GM12878 (cell line): ENCODE measurements at regions not wholly inside any gene's neighbourhood (a gene's known extent, or its start where the extent isn't known, plus 50 kb on each side); places are given as distances from the start of the nearest gene placed in this dataset.

Experiments
- ATAC-seq: fragments of 200-7000 bp; cut with Tn5 transposase; 3 replicates; pipeline ENCODE4 v1.9.1; 2020; ENCODE audit warnings: mild to moderate bottlenecking, moderate library complexity
- BruUV-seq: library from RNA; stranded (reverse); fragments of 400-500 nt; replicated peaks from 2 replicates; lab custom pipeline; 2021; lab: Mats Ljungman, UMichigan
- CTCF ChIA-PET: fragments of 300-600 bp; sonication (Branson Sonifier 250); formaldehyde crosslinking; extraction: SDS; loops from one replicate; lab custom pipeline; 2021; ENCODE audit warnings: inconsistent platforms; lab: Yijun Ruan, JAX
- POLR2A ChIA-PET: fragments of 350-600 bp; formaldehyde crosslinking; extraction: SDS; loops from one replicate; lab custom pipeline; 2021; ENCODE audit warnings: inconsistent platforms; lab: Charles Lee
- RAD21 ChIA-PET: fragments of 300-600 bp; sonication (Branson Sonifier 250); formaldehyde crosslinking; loops from one replicate; lab custom pipeline; 2023; ENCODE audit warnings: antibody characterized with exemption; ENCODE audit not compliant: unreplicated experiment; lab: Charles Lee
- SMC1A ChIA-PET: fragments of 300-600 bp; sonication (Branson Sonifier 250); formaldehyde crosslinking; loops from one replicate; lab custom pipeline; 2023; ENCODE audit not compliant: unreplicated experiment, uncharacterized antibody; lab: Charles Lee
- DNase-seq: peaks from one replicate; pipeline ENCODE4 v3.0.0-alpha.2; 2011; ENCODE audit warnings: low read depth, low spot score
- FAIRE-seq: peaks from 3 replicates; lab custom pipeline; 2011; peaks lifted over from hg19 to GRCh38; lab: Jason Lieb, UNC
- H2AFZ ChIP-seq: 2 replicates; pipeline ENCODE4 v1.6.0; 2011; ENCODE audit warnings: low read depth, low read length, control low read depth; ENCODE audit not compliant: control insufficient read depth
- H3K27ac ChIP-seq: 2 replicates; pipeline ENCODE4 v1.5.1; 2011; ENCODE audit warnings: control low read depth; ENCODE audit not compliant: control insufficient read depth, insufficient read depth
- H3K27me3 ChIP-seq, 2 experiments: replicated peaks in 1 of 2; 2 replicates each; pipeline versions ENCODE4 v1.6.0 to v1.6.1; 2011; ENCODE audit warnings: low read length in 1 of 2; ENCODE audit not compliant: control insufficient read depth in 2 of 2, insufficient read depth in 2 of 2
- H3K36me3 ChIP-seq, 2 experiments: 2 replicates each; pipeline ENCODE4 v1.5.1; 2011; ENCODE audit warnings: low read length in 1 of 2; ENCODE audit not compliant: control insufficient read depth in 2 of 2, insufficient read depth in 2 of 2
- H3K4me1 ChIP-seq: 2 replicates; pipeline ENCODE4 v1.6.1; 2011; ENCODE audit warnings: mild to moderate bottlenecking, low read length, moderate library complexity, mixed read lengths; ENCODE audit not compliant: control insufficient read depth, insufficient read depth
- H3K4me2 ChIP-seq: 2 replicates; pipeline ENCODE4 v1.6.0; 2011; ENCODE audit warnings: control low read depth; ENCODE audit not compliant: control insufficient read depth, insufficient read depth
- H3K4me3 ChIP-seq: fragments of 200-600 bp; sonication (generic); 2 replicates; pipeline ENCODE4 v1.5.1; 2016
- H3K79me2 ChIP-seq: 2 replicates; pipeline ENCODE4 v1.6.0; 2011; ENCODE audit warnings: low read length; ENCODE audit not compliant: control insufficient read depth, insufficient read depth
- H3K9ac ChIP-seq: 2 replicates; pipeline ENCODE4 v1.8.0; 2011; ENCODE audit warnings: low read length, control low read depth, mixed read lengths; ENCODE audit not compliant: control insufficient read depth, insufficient read depth
- H3K9me3 ChIP-seq: replicated peaks from 3 replicates; pipeline ENCODE4 v1.5.1; 2011; ENCODE audit warnings: mild to moderate bottlenecking, low read length; ENCODE audit not compliant: control insufficient read depth, insufficient read depth
- H4K20me1 ChIP-seq: 2 replicates; pipeline ENCODE4 v1.6.0; 2011; ENCODE audit not compliant: control insufficient read depth, insufficient read depth
- BCL11A ChIP-seq: IDR thresholded peaks from 2 replicates; pipeline ENCODE4 v1.6.1; 2011; ENCODE audit warnings: low read depth, low read length
- CREB1 ChIP-seq: IDR thresholded peaks from 2 replicates; pipeline ENCODE4 v1.6.1; 2012; ENCODE audit warnings: low read depth, mild to moderate bottlenecking, inconsistent platforms
- ELK1 ChIP-seq: IDR thresholded peaks from 2 replicates; pipeline ENCODE4 v1.6.1; 2012; ENCODE audit warnings: low read depth, low read length, improper control_type of control experiment
- HCFC1 ChIP-seq: fragments of 150-350 bp; IDR thresholded peaks from 2 replicates; pipeline ENCODE4 v1.6.1; 2014; ENCODE audit warnings: low read length
- IRF5 ChIP-seq: fragments of 450-650 bp; IDR thresholded peaks from 2 replicates; pipeline ENCODE4 v1.6.1; 2017; ENCODE audit warnings: borderline replicate concordance
- JUNB ChIP-seq: IDR thresholded peaks from 2 replicates; pipeline ENCODE4 v1.6.1; 2016; ENCODE audit warnings: antibody characterized with exemption, mild to moderate bottlenecking
- KDM1A ChIP-seq: fragments of 200-600 bp; sonication (generic); IDR thresholded peaks from 2 replicates; pipeline ENCODE4 v1.6.1; 2016; ENCODE audit warnings: borderline replicate concordance
- POLR2AphosphoS5 ChIP-seq: IDR thresholded peaks from 2 replicates; pipeline ENCODE4 v1.6.1; 2011; ENCODE audit warnings: mild to moderate bottlenecking, low read length, inconsistent platforms
- RAD21 ChIP-seq: IDR thresholded peaks from 2 replicates; pipeline ENCODE4 v1.6.1; 2011; ENCODE audit warnings: mild to moderate bottlenecking, low read depth, low read length, moderate library complexity; ENCODE audit not compliant: insufficient read depth
- SIX5 ChIP-seq: IDR thresholded peaks from 2 replicates; pipeline ENCODE4 v1.6.1; 2011; ENCODE audit warnings: mild to moderate bottlenecking, low read depth, low read length, moderate library complexity; ENCODE audit not compliant: severe bottlenecking
- STAT1 ChIP-seq: fragments of 450-650 bp; conservative IDR thresholded peaks from 2 replicates; pipeline ENCODE4 v1.6.1; 2014; ENCODE audit warnings: antibody characterized with exemption, mild to moderate bottlenecking
- ZBTB4 ChIP-seq: fragments of 450-650 bp; formaldehyde crosslinking; IDR thresholded peaks from 2 replicates; pipeline ENCODE4 v1.4.0; 2022; ENCODE audit warnings: mild to moderate bottlenecking, moderate library complexity
- ZZZ3 ChIP-seq: IDR thresholded peaks from 2 replicates; pipeline ENCODE4 v1.6.1; 2011; ENCODE audit warnings: low read depth; ENCODE audit not compliant: control insufficient read depth, insufficient read length
- WGBS: methylation state at CpG from one replicate; pipeline ENCODE4 v1.1.6; 2016; ENCODE audit warnings: low lambda C conversion rate; ENCODE audit not compliant: insufficient replicate concordance, insufficient coverage; ENCODE audit errors: missing lambda C conversion rate; 5-methylcytosine and 5-hydroxymethylcytosine counted together
- in situ Hi-C: fragments of 300-500 bp; cut with MboI; formaldehyde crosslinking; loops from 9 replicates; pipeline ENCODE4 v1.14.3; 2018; ENCODE audit warnings: mixed read lengths
- intact Hi-C: fragments of 100-400 bp; cut with micrococcal nuclease; formaldehyde crosslinking; loops from one replicate; pipeline ENCODE4 v1.14.2; 2022; ENCODE audit not compliant: unreplicated experiment
- TF ChIP-seq, protein P1 (sequence below): fragments of 150-350 bp; IDR thresholded peaks from 2 replicates; pipeline ENCODE4 v1.6.1; 2016; ENCODE audit warnings: low read depth, low read length

GRCh38 chr5:122653087-122654017, 121.5 kb upstream of the SNX2 start (continued):
- TF ChIP-seq ZBTB4 (CRISPR knock-in tag) (no peak), ELK1 (no peak), POLR2AphosphoS5 (no peak), SIX5 (no peak), STAT1 (no peak), ZZZ3 (no peak), RAD21 (no peak)

GRCh38 chr5:122656160-122656559, 118.7 kb upstream of the SNX2 start:
- Histone ChIP-seq H3K4me3 (no peak overlapping the region), H3K79me2 (no peaks in the 10 kb centered on the region), H3K36me3 (no peaks in the 10 kb centered on the region), H4K20me1 (no peaks in the 10 kb centered on the region), H3K4me1 (no peaks in the 10 kb centered on the region), H3K27ac (no peak overlapping the region), H3K9ac (no peak overlapping the region), H3K9me3 (no peaks in the 10 kb centered on the region), H3K27me3 (no peaks in the 10 kb centered on the region), H3K4me2 (no peak overlapping the region), H2AFZ (no peak overlapping the region)
- RAD21 ChIA-PET, result no interaction called here
- POLR2A ChIA-PET, result no interaction called here
- BruUV-seq, result no TSS peak
- 49% methylated on average over 4 of the region's 4 CpGs for WGBS
- in situ Hi-C loops (no loop called here), intact Hi-C loops (no loop called here)
- FAIRE-seq (no peak), DNase-seq (no peak), ATAC-seq (no peak)
- CTCF ChIA-PET, result interaction anchor here (1.8 kb wide), 1 partner anchor 48 kb away, joined by 3 read pairs; no protein-coding TSS in a partner anchor
- SMC1A ChIA-PET, result no interaction called here
- TF ChIP-seq KDM1A (no peak), BCL11A (no peak), IRF5 (no peak), JUNB (no peak), HCFC1 (no peak), CREB1 (no peak)
- TF ChIP-seq, protein P1, sequence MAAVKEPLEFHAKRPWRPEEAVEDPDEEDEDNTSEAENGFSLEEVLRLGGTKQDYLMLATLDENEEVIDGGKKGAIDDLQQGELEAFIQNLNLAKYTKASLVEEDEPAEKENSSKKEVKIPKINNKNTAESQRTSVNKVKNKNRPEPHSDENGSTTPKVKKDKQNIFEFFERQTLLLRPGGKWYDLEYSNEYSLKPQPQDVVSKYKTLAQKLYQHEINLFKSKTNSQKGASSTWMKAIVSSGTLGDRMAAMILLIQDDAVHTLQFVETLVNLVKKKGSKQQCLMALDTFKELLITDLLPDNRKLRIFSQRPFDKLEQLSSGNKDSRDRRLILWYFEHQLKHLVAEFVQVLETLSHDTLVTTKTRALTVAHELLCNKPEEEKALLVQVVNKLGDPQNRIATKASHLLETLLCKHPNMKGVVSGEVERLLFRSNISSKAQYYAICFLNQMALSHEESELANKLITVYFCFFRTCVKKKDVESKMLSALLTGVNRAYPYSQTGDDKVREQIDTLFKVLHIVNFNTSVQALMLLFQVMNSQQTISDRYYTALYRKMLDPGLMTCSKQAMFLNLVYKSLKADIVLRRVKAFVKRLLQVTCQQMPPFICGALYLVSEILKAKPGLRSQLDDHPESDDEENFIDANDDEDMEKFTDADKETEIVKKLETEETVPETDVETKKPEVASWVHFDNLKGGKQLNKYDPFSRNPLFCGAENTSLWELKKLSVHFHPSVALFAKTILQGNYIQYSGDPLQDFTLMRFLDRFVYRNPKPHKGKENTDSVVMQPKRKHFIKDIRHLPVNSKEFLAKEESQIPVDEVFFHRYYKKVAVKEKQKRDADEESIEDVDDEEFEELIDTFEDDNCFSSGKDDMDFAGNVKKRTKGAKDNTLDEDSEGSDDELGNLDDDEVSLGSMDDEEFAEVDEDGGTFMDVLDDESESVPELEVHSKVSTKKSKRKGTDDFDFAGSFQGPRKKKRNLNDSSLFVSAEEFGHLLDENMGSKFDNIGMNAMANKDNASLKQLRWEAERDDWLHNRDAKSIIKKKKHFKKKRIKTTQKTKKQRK, result no peak
